Adrenal gland (tissue), 9 donors: ENCODE measurements at regions not wholly inside any gene's neighbourhood (a gene's known extent, or its start where the extent isn't known, plus 50 kb on each side); places are given as distances from the start of the nearest gene placed in this dataset.

Experiments used
- DNase-seq, 7 donors: peaks; one replicate each; pipeline ENCODE4 v3.0.0-alpha.2; 2019 to 2020
- H3K27ac ChIP-seq, 5 donors: fragments of 200-600 bp; sonication (generic) in 4 of 5; 1 replicate in 3 of 5; 2 replicates in 2 of 5; pipeline versions ENCODE4 v1.5.1 to v1.8.0; 2016 to 2020; ENCODE audit warnings: mild to moderate bottlenecking in 1 of 5
- H3K27me3 ChIP-seq: fragments of 200-600 bp; 2 replicates; pipeline ENCODE4 v1.8.0; 2021
- H3K36me3 ChIP-seq, 2 donors: fragments of 200-600 bp; replicated peaks in 1 of 2; 1 replicate in 1 of 2; 2 replicates in 1 of 2; pipeline versions ENCODE4 v1.5.1 to v1.8.0; 2018 to 2022
- H3K4me1 ChIP-seq, 2 donors: fragments of 200-600 bp; replicated peaks in 1 of 2; 1 replicate in 1 of 2; 2 replicates in 1 of 2; pipeline versions ENCODE4 v1.5.1 to v1.8.0; 2018 to 2021
- H3K4me3 ChIP-seq, 4 donors: fragments of 200-600 bp; sonication (generic) in 3 of 4; one replicate each; pipeline ENCODE4 v1.5.1; 2016 to 2018
- H3K9me3 ChIP-seq, 3 donors: fragments of 200-600 bp; sonication (generic) in 1 of 3; replicated peaks in 1 of 3; 1 replicate in 2 of 3; 2 replicates in 1 of 3; pipeline versions ENCODE4 v1.5.1 to v1.8.0; 2016 to 2021
- POLR2A ChIP-seq, 2 donors: fragments of 450-650 bp; IDR thresholded peaks; one replicate each; pipeline ENCODE4 v1.6.1; 2017; ENCODE audit warnings: antibody characterized with exemption in 2 of 2, mild to moderate bottlenecking in 2 of 2, moderate library complexity in 1 of 2
- WGBS, 4 donors: extraction: QIAGEN DNeasy Blood & Tissue Kit in 2 of 4; methylation state at CpG; one replicate each; pipeline versions ENCODE4 v1.1.5 to v1.1.7; 2013 to 2017; 5-methylcytosine and 5-hydroxymethylcytosine counted together
- intact Hi-C, 2 donors: fragments of 100-400 bp; cut with DNase I; formaldehyde crosslinking; loops; one replicate each; pipeline versions ENCODE4 v1.14.1 to v1.15.0; 2022 to 2023
- TF ChIP-seq, protein P1 (sequence below), 6 experiments: fragments of 450-650 bp in 4 of 6; fragments of 200-600 bp in 2 of 6; sonication (generic) in 1 of 6; IDR thresholded peaks; 1 replicate in 5 of 6; 2 replicates in 1 of 6; pipeline versions ENCODE4 v1.5.1 to v1.8.0; 2016 to 2021; ENCODE audit warnings: antibody characterized with exemption in 6 of 6, mild to moderate bottlenecking in 2 of 6, moderate library complexity in 1 of 6
- donor health status: healthy with polysubstance abuse.
- donor health status: Bipolar disorder and iron deficiency.
- donor health status: DM: yes; HTN: yes; CAD: no.
- donor health status: DM: no; HTN: no; CAD: no.
- donor health status: DM: no; HTN: no; CAD: no.

DNA sequence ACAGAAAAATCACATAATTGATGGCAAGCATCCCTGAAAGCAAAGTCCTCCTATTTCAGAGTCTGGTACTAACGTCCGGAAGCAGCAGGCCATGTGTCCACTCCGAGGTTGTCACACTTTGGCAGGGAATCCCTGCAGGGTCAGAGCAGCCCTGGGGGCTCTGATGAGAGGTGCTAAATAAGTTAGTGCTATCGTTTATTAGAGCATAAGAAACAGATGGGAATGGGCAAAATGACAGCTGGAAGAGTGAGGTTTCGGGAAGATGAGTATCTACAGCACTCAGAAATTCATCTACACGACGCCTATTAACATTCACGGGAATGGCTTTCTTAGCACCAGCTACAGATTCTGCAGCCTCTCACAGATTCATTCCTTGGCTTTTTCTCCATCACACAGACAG, 465.4 kb upstream of the PSMD7 start:
- no peak for DNase-seq
- TF ChIP-seq, protein P1, sequence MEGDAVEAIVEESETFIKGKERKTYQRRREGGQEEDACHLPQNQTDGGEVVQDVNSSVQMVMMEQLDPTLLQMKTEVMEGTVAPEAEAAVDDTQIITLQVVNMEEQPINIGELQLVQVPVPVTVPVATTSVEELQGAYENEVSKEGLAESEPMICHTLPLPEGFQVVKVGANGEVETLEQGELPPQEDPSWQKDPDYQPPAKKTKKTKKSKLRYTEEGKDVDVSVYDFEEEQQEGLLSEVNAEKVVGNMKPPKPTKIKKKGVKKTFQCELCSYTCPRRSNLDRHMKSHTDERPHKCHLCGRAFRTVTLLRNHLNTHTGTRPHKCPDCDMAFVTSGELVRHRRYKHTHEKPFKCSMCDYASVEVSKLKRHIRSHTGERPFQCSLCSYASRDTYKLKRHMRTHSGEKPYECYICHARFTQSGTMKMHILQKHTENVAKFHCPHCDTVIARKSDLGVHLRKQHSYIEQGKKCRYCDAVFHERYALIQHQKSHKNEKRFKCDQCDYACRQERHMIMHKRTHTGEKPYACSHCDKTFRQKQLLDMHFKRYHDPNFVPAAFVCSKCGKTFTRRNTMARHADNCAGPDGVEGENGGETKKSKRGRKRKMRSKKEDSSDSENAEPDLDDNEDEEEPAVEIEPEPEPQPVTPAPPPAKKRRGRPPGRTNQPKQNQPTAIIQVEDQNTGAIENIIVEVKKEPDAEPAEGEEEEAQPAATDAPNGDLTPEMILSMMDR (IDR thresholded peaks at IDR 0.05), result no peak
- Histone ChIP-seq H3K27me3 (no peaks in the 10 kb centered on the region), H3K36me3 (no peaks in the 10 kb centered on the region), H3K4me3 (no peak overlapping the region), H3K4me1 (no peaks in the 10 kb centered on the region), H3K9me3 (no peaks in the 10 kb centered on the region), H3K27ac (no peak overlapping the region)
- intact Hi-C loops, result no loop called here
- 69 to 80% (median 75%) methylated on average over 8 of the region's 8 CpGs for WGBS, 4 donors

DNA sequence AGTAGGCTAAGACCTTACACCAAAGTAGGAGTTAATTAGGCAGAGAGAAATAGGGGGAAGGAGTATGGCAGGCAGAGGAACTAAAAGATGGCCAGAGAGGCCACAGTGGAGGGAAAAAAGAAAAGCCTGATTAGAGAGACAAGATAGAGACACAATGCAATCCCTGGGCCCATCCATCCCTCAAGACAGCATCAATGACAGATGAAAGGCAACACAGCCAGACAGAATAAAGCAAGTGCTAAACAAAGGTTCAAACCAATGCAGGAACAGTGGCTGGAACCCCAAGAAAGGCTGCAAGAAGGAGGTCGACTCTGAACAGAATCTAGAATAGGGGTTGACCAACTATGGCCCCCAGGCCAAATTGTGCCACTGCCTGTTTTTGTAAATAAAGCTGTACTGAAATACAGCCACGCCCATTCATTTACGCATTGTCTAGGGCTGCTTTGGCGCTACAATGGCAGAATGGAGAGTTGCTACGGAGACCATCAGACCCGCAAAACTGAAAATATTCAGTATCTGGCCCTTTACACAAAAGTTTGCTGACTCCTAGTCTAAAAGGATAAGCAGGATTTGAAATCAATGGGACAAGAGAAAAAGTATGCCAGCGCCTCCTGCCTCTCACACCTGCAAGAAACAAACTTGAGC, 473.3 kb upstream of the PSMD7 start:
- TF ChIP-seq POLR2A (IDR thresholded peaks at IDR 0.05), result no peak
- TF ChIP-seq, protein P1 (IDR thresholded peaks at IDR 0.05), result no peak

DNA sequence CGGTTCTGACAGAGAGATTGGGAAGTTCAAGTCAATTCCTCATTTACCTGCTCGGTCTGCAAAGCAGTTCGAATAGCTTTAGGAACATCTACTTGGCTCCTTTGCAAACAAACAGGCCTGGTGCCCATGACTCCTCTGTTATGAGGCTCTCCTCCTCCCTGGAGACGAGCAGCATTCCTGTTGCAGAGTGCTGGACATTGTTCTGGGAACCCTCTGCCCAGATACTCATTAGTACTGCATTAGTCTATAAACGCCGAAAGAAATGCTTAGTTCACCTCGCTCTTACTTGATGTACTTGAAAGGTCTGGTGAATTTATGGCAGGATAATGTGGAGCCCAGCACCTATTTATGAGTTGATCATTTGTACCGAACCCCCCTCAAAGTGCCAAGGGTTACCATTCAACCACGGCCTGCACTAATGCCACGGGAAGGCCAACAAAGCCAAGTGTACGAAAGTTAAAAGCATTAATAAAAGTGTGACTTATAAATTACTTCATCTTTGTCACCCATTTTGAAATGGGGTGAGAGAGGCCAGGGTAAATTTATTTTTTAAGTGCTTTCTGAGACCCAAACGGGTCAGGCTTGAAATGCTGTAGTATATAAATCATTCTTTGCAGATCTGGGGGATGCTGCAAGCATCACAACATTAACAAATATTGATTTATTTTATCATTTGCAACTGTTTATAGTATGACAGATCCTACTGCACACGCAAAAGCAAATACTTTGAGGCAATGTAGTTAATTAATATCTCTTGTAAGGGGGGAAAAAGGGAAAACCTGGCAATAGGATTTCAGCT, 478.9 kb upstream of the PSMD7 start:
- 70 to 78% (median 77%) methylated on average over 13 of the region's 13 CpGs for WGBS, 4 donors
- intact Hi-C loops, result no loop called here
- Histone ChIP-seq H3K36me3 (no peaks in the 10 kb centered on the region), H3K27me3 (no peaks in the 10 kb centered on the region), H3K27ac (no peak overlapping the region), H3K4me1 (no peaks in the 10 kb centered on the region), H3K9me3 (no peaks in the 10 kb centered on the region), H3K4me3 (no peak overlapping the region)
- TF ChIP-seq, protein P1 (IDR thresholded peaks at IDR 0.05), result no peak
- TF ChIP-seq POLR2A (IDR thresholded peaks at IDR 0.05), result no peak
- no peak for DNase-seq

More for the DNA sequence above, 473.3 kb upstream of the PSMD7 start:
- Histone ChIP-seq H3K36me3 (no peaks in the 10 kb centered on the region), H3K27me3 (no peaks in the 10 kb centered on the region), H3K9me3 (no peaks in the 10 kb centered on the region), H3K4me3 (no peak overlapping the region), H3K27ac (no peak overlapping the region), H3K4me1 (no peaks in the 10 kb centered on the region)
- 89 to 94% (median 92%) methylated on average over 7 of the region's 7 CpGs for WGBS, 4 donors
- DNase-seq, result no peak
- intact Hi-C loops, result no loop called here

DNA sequence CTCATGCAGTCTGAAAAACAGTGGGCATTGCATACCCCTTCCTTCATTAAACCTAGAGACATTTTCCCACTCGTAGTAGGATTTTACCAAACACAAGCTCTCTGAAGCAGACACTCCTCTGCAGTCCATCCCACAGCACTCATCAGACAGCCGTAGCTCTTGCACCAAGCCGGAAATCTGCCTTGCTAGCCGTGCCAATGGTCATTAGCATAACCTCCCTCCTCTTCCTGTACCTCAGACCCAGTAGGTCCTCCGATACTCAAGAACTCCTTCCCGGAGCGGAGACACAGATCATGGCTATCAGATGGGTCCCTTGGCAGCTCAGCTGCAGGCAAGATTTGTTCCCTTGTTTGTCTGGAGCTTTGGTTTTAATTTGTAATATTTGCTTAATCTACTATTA, 483.1 kb upstream of the PSMD7 start:
- Histone ChIP-seq H3K36me3 (no peaks in the 10 kb centered on the region), H3K27ac (no peak overlapping the region), H3K9me3 (no peaks in the 10 kb centered on the region), H3K27me3 (no peaks in the 10 kb centered on the region), H3K4me3 (no peak overlapping the region), H3K4me1 (no peaks in the 10 kb centered on the region)
- TF ChIP-seq, protein P1 (IDR thresholded peaks at IDR 0.05), result no peak
- TF ChIP-seq POLR2A (IDR thresholded peaks at IDR 0.05), result no peak
- peak in 1 of 7 donors; percentile 53 for DNase-seq
- intact Hi-C loops, result no loop called here
- WGBS, 4 donors, result 48 to 57% (median 55%) methylated on average over 7 of the region's 7 CpGs
